GM12874 (cell line): ENCODE measurements at regions not wholly inside any gene's neighbourhood (a gene's known extent, or its start where the extent isn't known, plus 50 kb on each side); places are given as distances from the start of the nearest gene placed in this dataset.

Experiments
- CTCF ChIP-seq: IDR thresholded peaks from 2 replicates; pipeline ENCODE4 v1.5.1; 2011; ENCODE audit warnings: low read depth, mild to moderate bottlenecking, control low read depth, low read length, moderate library complexity; ENCODE audit not compliant: insufficient read depth

- TF ChIP-seq CTCF: no peak
Observed at GRCh38 chr6:144844596-144844995, 559.5 kb downstream of the UTRN start.

- TF ChIP-seq CTCF: no peak
Observed at GRCh38 chr6:144845186-144845585, 560.1 kb downstream of the UTRN start.

GRCh38 chr6:144847916-144848315, 562.8 kb downstream of the UTRN start:
- no peak for TF ChIP-seq CTCF

GRCh38 chr6:144849920-144850319, 564.8 kb downstream of the UTRN start:
- TF ChIP-seq CTCF: no peak

- TF ChIP-seq CTCF: no peak
Observed at GRCh38 chr6:144853603-144854002, 568.5 kb downstream of the UTRN start.

GRCh38 chr6:144854654-144855053, 569.5 kb downstream of the UTRN start:
- TF ChIP-seq CTCF: no peak

- TF ChIP-seq CTCF: no peak
Observed at GRCh38 chr6:144855375-144855774, 570.2 kb downstream of the UTRN start.
